Gastrocnemius medialis (tissue), 4 donors: ENCODE measurements at regions not wholly inside any gene's neighbourhood (a gene's known extent, or its start where the extent isn't known, plus 50 kb on each side); places are given as distances from the start of the nearest gene placed in this dataset.

Experiments
- ATAC-seq, 2 donors: fragments of 150-250 bp; one replicate each; pipeline ENCODE4 v1.9.1; 2016
- DNase-seq, 2 donors: peaks; one replicate each; pipeline ENCODE4 v3.0.0-alpha.2; 2019
- H3K27ac ChIP-seq, 4 donors: fragments of 200-600 bp; sonication (generic); 1 replicate in 1 of 4; 2 replicates in 3 of 4; pipeline ENCODE4 v1.5.1; 2016 to 2018; ENCODE audit warnings: mild to moderate bottlenecking in 2 of 4, moderate library complexity in 1 of 4
- H3K27me3 ChIP-seq, 3 donors: fragments of 200-600 bp; sonication (generic) in 2 of 3; 1 replicate in 1 of 3; 2 replicates in 2 of 3; pipeline versions ENCODE4 v1.5.1 to v1.6.0; 2016 to 2019; ENCODE audit warnings: mild to moderate bottlenecking in 1 of 3, moderate library complexity in 1 of 3
- H3K36me3 ChIP-seq, 2 donors: fragments of 200-600 bp; sonication (generic) in 1 of 2; one replicate each; pipeline ENCODE4 v1.5.1; 2017 to 2018
- H3K4me1 ChIP-seq, 2 donors: fragments of 200-600 bp; sonication (generic) in 1 of 2; one replicate each; pipeline ENCODE4 v1.5.1; 2016 to 2017; ENCODE audit warnings: mild to moderate bottlenecking in 2 of 2
- H3K4me3 ChIP-seq, 4 donors: fragments of 200-600 bp; sonication (generic) in 3 of 4; 1 replicate in 1 of 4; 2 replicates in 3 of 4; pipeline ENCODE4 v1.5.1; 2016 to 2019; ENCODE audit warnings: mild to moderate bottlenecking in 2 of 4
- H3K9me3 ChIP-seq, 3 donors: fragments of 200-600 bp; sonication (generic) in 2 of 3; 1 replicate in 1 of 3; 2 replicates in 2 of 3; pipeline ENCODE4 v1.5.1; 2016 to 2019
- CTCF ChIP-seq, 5 experiments: fragments of 450-650 bp in 3 of 5; fragments of 200-600 bp in 2 of 5; sonication (generic) in 2 of 5; IDR thresholded peaks in 4 of 5; conservative IDR thresholded peaks in 1 of 5; 1 replicate in 4 of 5; 2 replicates in 1 of 5; pipeline ENCODE4 v1.5.1; 2016 to 2019; ENCODE audit warnings: antibody characterized with exemption in 5 of 5, mild to moderate bottlenecking in 3 of 5, moderate library complexity in 3 of 5
- POLR2A ChIP-seq, 2 donors: fragments of 450-650 bp; IDR thresholded peaks; one replicate each; pipeline ENCODE4 v1.6.1; 2017; ENCODE audit warnings: antibody characterized with exemption in 2 of 2, mild to moderate bottlenecking in 2 of 2, moderate library complexity in 2 of 2
- in situ Hi-C, 4 donors: fragments of 200-750 bp; cut with MboI; loops; one replicate each; pipeline versions ENCODE4 v1.15.0 to v1.8.0; 2017; ENCODE audit warnings: low sequenced_read_pairs in 4 of 4
- intact Hi-C: fragments of 100-400 bp; cut with DNase I; formaldehyde crosslinking; loops from one replicate; pipeline ENCODE4 v1.15.1; 2023; ENCODE audit warnings: low total_unique reads

GRCh38 chrX:39899856-39900776, 197.6 kb downstream of the BCOR start:
- Histone ChIP-seq H3K36me3 (no peaks in the 10 kb centered on the region), H3K27ac (no peak overlapping the region), H3K4me1 (peaks cover 7 to 12% of the 10 kb centered on the region in 2 donors), H3K9me3 (no peaks in the 10 kb centered on the region), H3K4me3 (no peak overlapping the region), H3K27me3 (no peaks in the 10 kb centered on the region)
- in situ Hi-C loops, result no loop called here
- ATAC-seq (no peak), DNase-seq (no peak)
- intact Hi-C loops, result loop anchor here (10.0 kb wide), 1 partner anchor 115 kb away; no protein-coding TSS in a partner anchor
- TF ChIP-seq POLR2A (IDR thresholded peaks at IDR 0.05), result no peak

GRCh38 chrX:39900777-39901170, 197.0 kb downstream of the BCOR start:
- DNase-seq (no peak), ATAC-seq (no peak)
- Histone ChIP-seq H3K9me3 (no peaks in the 10 kb centered on the region), H3K27me3 (no peaks in the 10 kb centered on the region), H3K27ac (no peak overlapping the region), H3K36me3 (no peaks in the 10 kb centered on the region), H3K4me3 (no peak overlapping the region), H3K4me1 (peaks cover 4 to 17% of the 10 kb centered on the region in 2 donors)
- intact Hi-C loops (loop anchor here (10.0 kb wide), 1 partner anchor 114 kb away; no protein-coding TSS in a partner anchor), in situ Hi-C loops (no loop called here)
- TF ChIP-seq POLR2A (IDR thresholded peaks at IDR 0.05) (no peak), CTCF (IDR thresholded peaks at IDR 0.05 in 4 of 5, conservative IDR thresholded peaks at IDR 0.05 in 1 of 5) (no peak)

- Histone ChIP-seq H3K27me3 (no peaks in the 10 kb centered on the region), H3K27ac (no peak overlapping the region), H3K4me1 (peaks cover 0 to 13% of the 10 kb centered on the region in 2 donors), H3K36me3 (no peaks in the 10 kb centered on the region), H3K9me3 (no peaks in the 10 kb centered on the region), H3K4me3 (no peak overlapping the region)
- TF ChIP-seq POLR2A (IDR thresholded peaks at IDR 0.05) (no peak), CTCF (IDR thresholded peaks at IDR 0.05 in 4 of 5, conservative IDR thresholded peaks at IDR 0.05 in 1 of 5) (no peak)
- ATAC-seq (no peak), DNase-seq (no peak)
- intact Hi-C loops, result loop anchor here (10.0 kb wide), 1 partner anchor 111 kb away; no protein-coding TSS in a partner anchor
- in situ Hi-C loops, result no loop called here
Observed at GRCh38 chrX:39903343-39903742, 194.4 kb downstream of the BCOR start.

- ATAC-seq (no peak), DNase-seq (no peak)
- in situ Hi-C loops (no loop called here), intact Hi-C loops (loop anchor here (10.0 kb wide), 1 partner anchor 111 kb away; no protein-coding TSS in a partner anchor)
- Histone ChIP-seq H3K27me3 (no peaks in the 10 kb centered on the region), H3K4me3 (no peak overlapping the region), H3K4me1 (peaks cover 0 to 18% of the 10 kb centered on the region in 2 donors), H3K27ac (no peak overlapping the region), H3K36me3 (no peaks in the 10 kb centered on the region), H3K9me3 (no peaks in the 10 kb centered on the region)
- TF ChIP-seq POLR2A (IDR thresholded peaks at IDR 0.05), result no peak
- no peak for TF ChIP-seq CTCF (IDR thresholded peaks at IDR 0.05 in 4 of 5, conservative IDR thresholded peaks at IDR 0.05 in 1 of 5)
Observed at GRCh38 chrX:39903937-39904336, 193.8 kb downstream of the BCOR start.

- intact Hi-C loops (loop anchor here (5.0 to 10.0 kb wide), 6 partner anchors 93 to 267 kb away; partner anchors contain the start of gene BCOR), in situ Hi-C loops (no loop called here)
- no peaks in the 10 kb centered on the region for H3K27me3 ChIP-seq
- H3K4me1 ChIP-seq, result peaks cover 0 to 18% of the 10 kb centered on the region in 2 donors
- no peak overlapping the region for H3K27ac ChIP-seq
- H3K4me3 ChIP-seq, result no peak overlapping the region
- ATAC-seq (no peak), DNase-seq (no peak)
- TF ChIP-seq CTCF (IDR thresholded peaks at IDR 0.05 in 4 of 5, conservative IDR thresholded peaks at IDR 0.05 in 1 of 5) (no peak), POLR2A (IDR thresholded peaks at IDR 0.05) (no peak)
- no peaks in the 10 kb centered on the region for H3K36me3 ChIP-seq
- H3K9me3 ChIP-seq, result no peaks in the 10 kb centered on the region
Observed at GRCh38 chrX:39904816-39905537, 192.8 kb downstream of the BCOR start.
